ENCODE measurements at regions not wholly inside any gene's neighbourhood (a gene's known extent, or its start where the extent isn't known, plus 50 kb on each side); places are given as distances from the start of the nearest gene placed in this dataset.
"Not testable (repeated sequence)": the region's sequence is repeated elsewhere in the genome, so short reads cannot be mapped to it uniquely, and the experiment has no call there.

DNA sequence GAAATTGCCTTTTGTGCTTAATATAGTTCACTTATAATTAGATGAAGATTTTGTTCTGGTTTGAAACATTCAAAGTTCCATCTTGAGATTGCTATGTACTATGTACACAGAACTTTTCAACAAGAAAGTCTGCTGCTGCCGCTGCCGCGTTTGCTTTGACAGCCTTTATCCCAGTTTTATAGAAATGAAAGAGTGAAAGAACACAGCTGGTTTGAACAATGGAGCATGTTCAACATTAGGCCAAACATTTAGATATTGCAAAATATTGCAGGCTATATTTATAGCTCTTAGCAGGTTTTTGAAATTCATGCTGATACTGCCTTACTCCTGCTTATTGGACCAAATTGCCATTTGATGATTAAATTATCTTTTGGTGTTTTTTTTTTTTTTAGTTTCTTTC, 299.8 kb upstream of the PRKD1 start:
- DNase-seq: no peak

DNA sequence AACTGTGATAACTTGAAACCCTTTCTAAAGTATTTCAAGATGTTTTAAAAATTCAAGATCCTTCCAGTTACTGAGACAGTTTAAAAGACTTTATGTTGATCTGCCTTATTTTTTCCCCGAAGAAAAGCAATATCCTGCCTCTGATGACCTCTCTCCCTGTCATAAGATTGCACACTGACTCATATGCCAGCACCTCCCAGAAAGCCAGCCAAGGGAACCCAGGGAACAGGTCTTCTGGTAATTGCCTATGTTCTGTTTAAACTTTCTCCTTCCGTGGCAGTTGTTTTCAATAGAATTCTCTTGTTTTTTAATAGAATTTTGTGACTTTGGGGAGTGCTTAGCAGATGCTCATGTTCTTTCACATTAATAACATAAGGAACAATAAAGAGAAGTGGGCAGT, 300.2 kb upstream of the PRKD1 start:
- no peak for DNase-seq

DNA sequence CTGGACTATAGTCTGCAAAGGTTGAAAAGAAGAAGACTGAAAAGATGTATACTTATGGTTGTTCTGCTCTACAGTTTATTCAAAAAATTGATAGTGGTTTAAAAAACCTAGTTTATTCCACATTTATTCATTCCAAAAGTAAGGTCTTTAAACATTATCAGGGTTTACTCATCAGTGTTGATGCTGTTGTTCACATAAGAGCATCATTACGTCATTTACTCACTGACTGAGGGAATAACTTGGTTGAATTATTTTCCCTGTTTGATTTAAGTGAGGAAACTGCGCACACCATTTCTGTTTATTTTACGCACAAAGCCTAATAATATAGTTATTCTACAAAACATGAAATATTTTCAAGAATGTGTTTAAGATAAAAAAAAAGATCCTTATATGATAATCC, 303.1 kb upstream of the PRKD1 start:
- DNase-seq: no peak

DNA sequence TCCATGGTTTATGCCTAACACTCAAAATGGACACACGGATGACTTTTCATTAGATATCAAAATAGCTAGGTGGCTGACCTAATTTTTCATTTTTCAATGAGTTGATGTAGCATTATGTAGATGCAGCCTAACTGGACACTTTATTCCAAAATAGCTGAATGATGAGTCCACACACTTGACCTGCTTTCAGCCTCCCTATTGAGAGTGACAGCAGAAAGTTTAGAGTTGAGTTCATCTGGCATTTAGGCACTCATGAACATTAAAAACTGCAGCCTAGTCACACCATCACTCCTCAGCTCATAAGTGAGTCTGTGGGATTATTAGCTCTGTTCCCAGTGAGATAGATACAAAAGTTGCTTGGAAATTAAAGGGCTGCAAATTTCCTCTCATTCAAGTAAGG, 307.3 kb upstream of the PRKD1 start:
- DNase-seq: no peak

GRCh38 chr14:30235485-30235884, 307.8 kb upstream of the PRKD1 start:
- DNase-seq: no peak

DNA sequence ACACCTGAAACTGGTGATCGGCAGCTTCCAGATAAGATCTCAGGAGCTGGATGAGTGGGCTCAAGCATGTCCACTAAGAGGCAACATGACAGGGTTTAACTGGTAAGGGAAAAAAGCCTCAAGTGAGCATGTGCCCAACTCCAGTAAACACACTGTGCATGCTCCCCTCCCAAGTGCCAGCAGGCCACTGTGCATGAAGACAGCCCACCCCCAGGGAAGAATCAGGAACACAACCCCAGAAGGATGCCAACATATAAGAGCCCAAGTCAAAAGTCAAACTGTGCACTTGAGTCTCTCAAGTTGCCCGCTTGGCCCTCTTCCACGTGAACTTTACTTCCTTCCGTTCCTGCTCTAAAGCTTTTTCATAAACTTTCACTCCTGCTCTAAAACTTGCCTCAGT, 311.3 kb upstream of the PRKD1 start:
- no peak for DNase-seq

- peak; percentile 86 for DNase-seq
These were observed 312.4 kb upstream of the PRKD1 start for GRCh38 chr14:30240018-30240417.

DNA sequence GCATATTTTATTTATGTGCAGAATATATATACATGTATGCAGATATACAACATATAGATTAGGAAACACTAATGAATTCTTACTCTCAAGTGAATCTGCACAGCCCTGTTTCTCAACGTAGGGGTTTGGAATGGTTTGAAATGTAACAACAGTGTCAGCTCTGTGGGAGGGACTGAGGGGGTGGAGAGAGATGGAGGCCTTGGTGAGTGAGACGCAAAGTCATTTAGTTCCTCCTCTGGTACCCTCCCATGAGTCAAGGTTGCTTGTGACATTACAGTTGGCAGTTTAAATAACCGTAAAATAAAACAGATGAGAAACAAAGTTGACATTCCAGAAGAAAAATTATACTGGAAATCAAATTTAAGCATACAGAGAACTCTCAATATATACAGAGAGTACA, 313.0 kb upstream of the PRKD1 start:
- no peak for DNase-seq

DNA sequence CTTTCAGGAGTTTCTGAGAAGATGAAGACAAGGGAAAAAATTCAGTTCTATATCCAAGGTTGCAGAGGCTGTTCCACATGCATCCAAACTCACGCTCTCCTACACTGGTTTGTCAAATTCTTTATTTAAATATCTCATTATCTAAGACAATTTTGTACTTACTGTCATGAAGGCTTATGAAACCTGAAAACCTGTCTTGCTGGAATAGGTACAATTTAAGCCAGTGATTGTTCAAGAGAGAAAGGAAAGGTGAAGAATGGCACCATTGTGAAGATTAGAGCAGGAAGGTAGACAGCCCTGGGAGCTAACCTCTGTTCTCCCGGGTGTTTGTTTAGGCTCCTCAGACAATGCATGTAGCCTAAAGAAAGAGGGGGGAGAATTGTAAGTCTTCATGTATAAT, 315.1 kb upstream of the PRKD1 start:
- no peak for DNase-seq

DNA sequence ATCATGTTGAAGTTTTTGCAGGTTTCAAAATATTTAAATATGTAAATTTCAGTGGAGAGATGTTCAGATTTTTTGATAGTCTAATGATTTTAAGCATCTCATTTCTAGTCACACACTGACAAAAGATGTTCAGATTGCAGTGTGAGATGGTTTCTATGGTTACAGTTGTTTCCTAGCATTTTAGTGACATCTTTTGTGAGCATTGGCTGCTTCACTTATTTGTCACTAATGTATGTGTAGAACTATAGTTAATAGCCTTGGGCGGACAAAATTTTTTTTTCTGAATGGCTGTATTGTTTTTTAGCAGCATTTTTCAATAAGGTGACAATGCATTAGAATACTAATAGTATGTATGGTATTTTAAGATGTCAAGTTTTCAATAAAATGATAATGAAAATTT, 315.6 kb upstream of the PRKD1 start:
- no peak for DNase-seq

DNA sequence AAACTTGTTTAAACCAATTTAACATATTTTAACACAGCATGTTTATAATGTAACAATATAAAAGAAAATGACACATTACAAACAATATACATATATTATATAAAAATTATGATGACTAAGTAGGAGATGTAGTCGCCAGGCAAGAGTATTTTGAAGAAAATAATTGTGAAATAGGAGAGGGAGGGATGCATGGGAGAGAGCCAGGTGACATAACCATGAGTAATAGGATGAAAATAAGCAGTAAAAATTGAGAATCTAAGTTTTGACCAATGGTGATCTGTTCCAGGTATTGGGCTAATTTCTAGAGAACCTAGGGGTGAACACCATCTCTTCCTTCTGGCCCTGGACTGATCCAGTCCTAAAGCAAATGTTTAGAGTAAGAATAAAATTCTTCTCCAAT, 315.2 kb upstream of the G2E3 start:
- no peak for DNase-seq

GRCh38 chr14:30244348-30244747, 314.6 kb upstream of the G2E3 start:
- DNase-seq: not testable (repeated sequence)

GRCh38 chr14:30251017-30251416, 307.9 kb upstream of the G2E3 start:
- no peak for DNase-seq

GRCh38 chr14:30251557-30252100, 307.3 kb upstream of the G2E3 start:
- no peak for DNase-seq

- DNase-seq: no peak
These were observed 306.8 kb upstream of the G2E3 start for GRCh38 chr14:30252151-30252550.

GRCh38 chr14:30252783-30253674, 305.9 kb upstream of the G2E3 start:
- DNase-seq: no peak

DNA sequence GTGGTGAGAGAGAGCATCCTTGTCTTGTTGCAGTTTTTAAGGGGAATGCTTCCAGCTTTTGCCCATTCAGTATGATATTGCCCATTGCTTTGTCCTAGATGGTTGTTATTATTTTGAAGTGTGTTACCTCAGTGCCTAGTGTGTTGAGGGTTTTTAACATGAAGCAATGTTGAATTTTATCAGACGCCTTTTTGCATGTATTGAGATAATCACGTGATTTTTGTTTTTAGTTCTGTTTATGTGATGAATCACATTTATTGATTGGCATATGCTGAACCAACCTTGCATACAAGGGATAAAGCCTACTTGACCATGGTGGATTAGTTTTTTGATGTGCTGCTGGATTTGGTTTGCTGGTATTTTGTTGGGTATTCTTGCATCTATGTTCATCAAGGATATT, 302.3 kb upstream of the G2E3 start:
- DNase-seq: no peak

GRCh38 chr14:30257946-30258661, 300.9 kb upstream of the G2E3 start:
- DNase-seq: no peak

DNA sequence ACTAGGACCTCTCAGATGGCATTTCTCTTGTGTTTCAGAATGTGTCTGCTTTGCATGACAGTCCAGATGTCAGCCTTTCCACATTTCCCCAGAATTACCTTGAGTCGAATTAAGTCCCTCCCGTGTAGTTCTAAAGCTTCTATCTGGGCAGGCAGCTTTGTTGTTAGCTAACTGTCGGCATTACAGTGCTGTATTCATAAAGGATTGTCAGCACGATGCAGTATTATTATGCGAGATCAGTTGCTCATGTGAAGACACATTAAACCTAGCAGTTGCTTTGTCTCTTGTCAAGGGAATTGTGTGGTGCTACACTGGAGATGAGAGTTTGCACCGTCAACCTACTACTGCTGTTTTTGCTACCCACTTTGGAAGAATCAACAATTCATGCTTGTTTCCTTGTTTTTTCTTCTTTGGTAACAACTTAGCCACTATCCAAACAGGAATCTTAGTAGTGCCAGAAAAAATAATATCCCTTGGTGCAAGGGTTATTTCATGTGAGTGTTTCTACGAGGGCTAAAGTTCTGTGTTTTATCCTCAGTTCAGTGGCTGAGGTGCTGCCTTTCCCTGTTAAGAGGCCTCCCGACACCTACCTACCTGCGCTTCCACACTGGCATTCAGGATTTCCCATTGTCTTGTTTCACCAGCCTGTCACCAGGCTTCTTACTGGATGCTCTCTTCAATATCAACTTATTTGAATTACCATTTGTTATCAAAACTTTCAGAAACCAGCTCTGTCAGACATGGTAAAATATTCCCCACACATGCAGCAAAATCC, 297.9 kb upstream of the G2E3 start:
- no peak for DNase-seq

DNA sequence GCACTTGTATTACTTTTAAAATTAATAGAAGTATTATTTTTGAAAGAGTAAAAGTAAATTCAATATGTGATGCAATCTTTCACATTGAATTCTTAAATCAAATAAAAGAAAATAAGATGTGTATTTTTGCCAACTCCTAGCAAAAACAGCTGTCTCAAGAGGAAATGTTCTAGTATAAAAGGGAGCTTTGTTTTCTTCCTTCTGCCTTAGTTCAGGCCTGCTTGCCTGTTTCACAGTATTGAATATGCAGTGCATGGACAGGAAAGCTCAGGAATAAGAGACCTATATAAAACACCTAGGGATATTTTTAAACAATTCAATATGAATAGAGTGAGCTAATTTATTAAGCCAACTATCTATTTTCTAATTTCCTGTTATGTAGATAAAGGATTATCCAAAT, 294.8 kb upstream of the G2E3 start:
- no peak for DNase-seq

DNA sequence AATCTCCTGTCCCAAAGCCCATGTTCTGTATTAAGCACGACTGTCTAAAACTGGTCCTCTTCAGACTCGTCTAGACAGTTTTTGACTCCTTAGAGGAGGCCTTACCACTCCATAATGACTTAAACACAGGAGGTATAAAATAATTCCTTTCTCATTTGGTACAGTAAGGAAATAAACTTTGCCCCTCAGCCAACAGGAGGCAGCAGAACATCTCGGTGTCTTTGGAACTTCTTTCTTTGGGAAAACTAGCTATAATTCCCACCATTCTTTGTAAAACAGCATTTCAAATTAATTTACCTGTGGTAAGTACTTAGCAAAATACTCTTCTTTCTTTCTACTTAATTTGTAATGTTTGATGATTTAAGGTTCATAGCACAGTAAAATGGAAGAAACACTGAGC, 292.7 kb upstream of the G2E3 start:
- DNase-seq: no peak

- DNase-seq: no peak
These were observed 291.8 kb upstream of the G2E3 start for GRCh38 chr14:30267141-30267540.

Data from islet precursor cell (in vitro differentiated cells).